Activated B cell treated with CpG ODN at 0.5 μM for 24 hours (primary cell): ENCODE measurements at regions not wholly inside any gene's neighbourhood (a gene's known extent, or its start where the extent isn't known, plus 50 kb on each side); places are given as distances from the start of the nearest gene placed in this dataset.

Experiments
- ATAC-seq: fragments of 200-7000 bp; cut with Tn5 transposase; one replicate; pipeline ENCODE4 v1.10.0; 2021; ENCODE audit warnings: low read depth, mild to moderate bottlenecking, moderate library complexity
- CTCF ChIA-PET: fragments of 350-600 bp; sonication (Branson Sonifier 250); formaldehyde crosslinking; loops from one replicate; lab custom pipeline; 2021; ENCODE audit warnings: antibody characterized with exemption; lab: Charles Lee
- POLR2A ChIA-PET: fragments of 350-600 bp; sonication (Branson Sonifier 250); formaldehyde crosslinking; loops from one replicate; lab custom pipeline; 2021; ENCODE audit warnings: antibody characterized with exemption; lab: Charles Lee
- DNase-seq: peaks from one replicate; pipeline ENCODE4 v3.0.0; 2022
- H3K27ac Mint-ChIP-seq: one replicate; pipeline ENCODE4 v1.8.0; 2020; ENCODE audit warnings: mixed read lengths
- H3K27me3 Mint-ChIP-seq: one replicate; pipeline ENCODE4 v1.8.0; 2021; ENCODE audit warnings: mixed read lengths
- H3K36me3 Mint-ChIP-seq: one replicate; pipeline ENCODE4 v1.8.0; 2021; ENCODE audit warnings: low read depth, mixed read lengths
- H3K4me1 Mint-ChIP-seq: one replicate; pipeline ENCODE4 v1.8.0; 2021; ENCODE audit warnings: mixed read lengths
- H3K4me3 Mint-ChIP-seq: one replicate; pipeline ENCODE4 v1.8.0; 2020; ENCODE audit warnings: mild to moderate bottlenecking, mixed read lengths
- H3K9me3 Mint-ChIP-seq: one replicate; pipeline ENCODE4 v1.8.0; 2020; ENCODE audit warnings: mixed read lengths
- CTCF ChIP-seq: fragments of 200-600 bp; IDR thresholded peaks from one replicate; pipeline ENCODE4 v1.8.0; 2022; ENCODE audit warnings: antibody characterized with exemption, mild to moderate bottlenecking
- intact Hi-C: fragments of 100-400 bp; cut with micrococcal nuclease; formaldehyde crosslinking; loops from one replicate; pipeline ENCODE4 v1.15.1; 2024

DNA sequence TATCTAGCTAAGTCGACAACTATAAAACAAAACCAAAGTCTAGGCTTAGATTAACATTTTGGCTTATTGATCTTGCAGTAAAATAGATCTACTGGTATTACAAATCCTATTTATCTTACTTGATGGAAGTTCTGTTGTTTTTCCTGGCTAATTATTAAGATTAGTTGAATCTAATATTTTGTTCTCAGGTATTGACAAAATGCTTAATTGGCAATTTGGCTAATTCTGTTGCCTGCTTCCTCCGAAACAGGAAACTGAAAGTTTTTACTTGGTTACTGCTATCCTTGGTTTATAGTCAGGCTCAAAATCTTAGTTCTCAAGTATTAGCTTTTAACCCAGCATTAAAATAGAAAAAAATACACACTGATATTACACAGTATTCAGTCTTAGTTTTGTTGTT lies 820.5 kb downstream of the NR2F1-AS1 start:
- H3K4me1 Mint-ChIP-seq: no peaks in the 10 kb centered on the region
- intact Hi-C loops: no loop called here
- POLR2A ChIA-PET: no interaction called here
- ATAC-seq (no peak), DNase-seq (no peak)
- no peaks in the 10 kb centered on the region for H3K27me3 Mint-ChIP-seq
- TF ChIP-seq CTCF: no peak
- no peaks in the 10 kb centered on the region for H3K36me3 Mint-ChIP-seq
- H3K9me3 Mint-ChIP-seq: peaks cover 6% of the 10 kb centered on the region
- no peak overlapping the region for H3K27ac Mint-ChIP-seq
- no peak overlapping the region for H3K4me3 Mint-ChIP-seq
- CTCF ChIA-PET: no interaction called here

GRCh38 chr5:92758552-92758951 lies 822.5 kb downstream of the NR2F1-AS1 start:
- no peak for TF ChIP-seq CTCF

GRCh38 chr5:92749943-92750342 lies 831.1 kb downstream of the NR2F1-AS1 start:
- H3K27ac Mint-ChIP-seq: no peak overlapping the region
- ATAC-seq (no peak), DNase-seq (no peak)
- intact Hi-C loops: no loop called here
- H3K27me3 Mint-ChIP-seq: no peaks in the 10 kb centered on the region
- POLR2A ChIA-PET: no interaction called here
- no peaks in the 10 kb centered on the region for H3K4me1 Mint-ChIP-seq
- H3K4me3 Mint-ChIP-seq: no peak overlapping the region
- CTCF ChIA-PET: no interaction called here
- no peaks in the 10 kb centered on the region for H3K36me3 Mint-ChIP-seq
- no peak for TF ChIP-seq CTCF
- H3K9me3 Mint-ChIP-seq: peaks cover 4% of the 10 kb centered on the region

More at GRCh38 chr5:92758552-92758951, 822.5 kb downstream of the NR2F1-AS1 start:
- intact Hi-C loops: no loop called here
- Mint-ChIP-seq H3K36me3 (no peaks in the 10 kb centered on the region), H3K27ac (no peak overlapping the region), H3K27me3 (no peaks in the 10 kb centered on the region), H3K4me3 (no peak overlapping the region), H3K4me1 (no peaks in the 10 kb centered on the region), H3K9me3 (peaks cover 4% of the 10 kb centered on the region)
- ChIA-PET POLR2A (no interaction called here), CTCF (no interaction called here)
- DNase-seq (no peak), ATAC-seq (no peak)

GRCh38 chr5:92748072-92748676 lies 832.8 kb downstream of the NR2F1-AS1 start:
- intact Hi-C loops: no loop called here

DNA sequence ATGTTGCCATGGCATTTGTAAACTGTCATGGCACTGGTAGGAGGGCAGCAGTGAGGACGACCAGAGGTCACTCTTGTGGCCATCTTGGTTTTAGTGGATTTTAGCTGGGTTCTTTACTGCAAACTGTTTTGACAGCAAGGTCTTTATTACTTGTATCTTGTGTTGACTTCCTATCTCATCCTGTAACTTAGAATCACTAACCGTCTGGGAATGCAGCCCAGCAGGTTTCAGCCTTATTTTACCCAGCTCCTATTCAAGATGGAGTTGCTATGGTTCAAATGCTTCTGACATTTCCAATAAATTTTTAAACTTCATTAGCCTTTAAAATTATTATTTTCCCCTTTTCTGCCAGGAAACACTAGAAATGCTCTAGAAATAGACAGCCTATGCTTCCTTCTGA lies 839.1 kb downstream of the NR2F1-AS1 start:
- Mint-ChIP-seq H3K9me3 (peaks cover 1% of the 10 kb centered on the region), H3K4me3 (no peak overlapping the region), H3K27ac (no peak overlapping the region), H3K36me3 (no peaks in the 10 kb centered on the region), H3K4me1 (no peaks in the 10 kb centered on the region), H3K27me3 (no peaks in the 10 kb centered on the region)
- TF ChIP-seq CTCF: no peak
- ATAC-seq: no peak
- intact Hi-C loops: no loop called here
- ChIA-PET CTCF (no interaction called here), POLR2A (no interaction called here)
- DNase-seq: no peak

More at GRCh38 chr5:92748072-92748676, 832.8 kb downstream of the NR2F1-AS1 start:
- H3K27ac Mint-ChIP-seq: no peak overlapping the region
- TF ChIP-seq CTCF: no peak
- ChIA-PET POLR2A (no interaction called here), CTCF (no interaction called here)
- no peak overlapping the region for H3K4me3 Mint-ChIP-seq
- no peaks in the 10 kb centered on the region for H3K36me3 Mint-ChIP-seq
- peaks cover under 1% of the 10 kb centered on the region for H3K9me3 Mint-ChIP-seq
- DNase-seq (no peak), ATAC-seq (no peak)
- no peaks in the 10 kb centered on the region for H3K27me3 Mint-ChIP-seq
- no peaks in the 10 kb centered on the region for H3K4me1 Mint-ChIP-seq
